Suprapubic skin (tissue), 4 donors: ENCODE measurements at regions not wholly inside any gene's neighbourhood (a gene's known extent, or its start where the extent isn't known, plus 50 kb on each side); places are given as distances from the start of the nearest gene placed in this dataset.

Experiments used
- DNase-seq, 2 donors: peaks; one replicate each; pipeline ENCODE4 v3.0.0-alpha.2; 2019; ENCODE audit warnings: low spot score in 2 of 2
- H3K27ac ChIP-seq: fragments of 200-600 bp; sonication (generic); one replicate; pipeline ENCODE4 v1.5.1; 2019
- H3K27me3 ChIP-seq: fragments of 200-600 bp; sonication (generic); one replicate; pipeline ENCODE4 v1.5.1; 2019
- H3K36me3 ChIP-seq: fragments of 200-600 bp; sonication (generic); one replicate; pipeline ENCODE4 v1.5.1; 2019
- H3K4me1 ChIP-seq: fragments of 200-600 bp; sonication (generic); one replicate; pipeline ENCODE4 v1.5.1; 2019
- H3K4me3 ChIP-seq: fragments of 200-600 bp; sonication (generic); one replicate; pipeline ENCODE4 v1.5.1; 2019; ENCODE audit warnings: mild to moderate bottlenecking
- H3K9me3 ChIP-seq: fragments of 200-600 bp; sonication (generic); one replicate; pipeline ENCODE4 v1.5.1; 2019
- EP300 ChIP-seq: sonication (generic); formaldehyde crosslinking; IDR thresholded peaks from one replicate; pipeline ENCODE4 v1.6.1; 2017; ENCODE audit warnings: antibody characterized with exemption
- POLR2A ChIP-seq, 2 donors: fragments of 450-650 bp; IDR thresholded peaks; one replicate each; pipeline ENCODE4 v1.6.1; 2017; ENCODE audit warnings: antibody characterized with exemption in 2 of 2, mild to moderate bottlenecking in 2 of 2, moderate library complexity in 2 of 2
- POLR2AphosphoS5 ChIP-seq, 3 donors: sonication (generic); formaldehyde crosslinking; IDR thresholded peaks; one replicate each; pipeline ENCODE4 v1.6.1; 2017; ENCODE audit warnings: antibody characterized with exemption in 3 of 3
- WGBS: methylation state at CpG from one replicate; pipeline ENCODE4 v1.1.5; 2018; 5-methylcytosine and 5-hydroxymethylcytosine counted together
- TF ChIP-seq, protein P1 (sequence below), 2 donors: fragments of 200-600 bp in 1 of 2; fragments of 450-650 bp in 1 of 2; sonication (generic) in 1 of 2; IDR thresholded peaks; one replicate each; pipeline ENCODE4 v1.5.1; 2016 to 2019; ENCODE audit warnings: antibody characterized with exemption in 2 of 2, mild to moderate bottlenecking in 1 of 2, moderate library complexity in 1 of 2

GRCh38 chr4:41381384-41381783 lies 124.7 kb downstream of the UCHL1 start:
- no peak for TF ChIP-seq POLR2A (IDR thresholded peaks at IDR 0.05)
- no peak for TF ChIP-seq EP300
- no peak for TF ChIP-seq POLR2AphosphoS5 (IDR thresholded peaks at IDR 0.05)
- TF ChIP-seq, protein P1, sequence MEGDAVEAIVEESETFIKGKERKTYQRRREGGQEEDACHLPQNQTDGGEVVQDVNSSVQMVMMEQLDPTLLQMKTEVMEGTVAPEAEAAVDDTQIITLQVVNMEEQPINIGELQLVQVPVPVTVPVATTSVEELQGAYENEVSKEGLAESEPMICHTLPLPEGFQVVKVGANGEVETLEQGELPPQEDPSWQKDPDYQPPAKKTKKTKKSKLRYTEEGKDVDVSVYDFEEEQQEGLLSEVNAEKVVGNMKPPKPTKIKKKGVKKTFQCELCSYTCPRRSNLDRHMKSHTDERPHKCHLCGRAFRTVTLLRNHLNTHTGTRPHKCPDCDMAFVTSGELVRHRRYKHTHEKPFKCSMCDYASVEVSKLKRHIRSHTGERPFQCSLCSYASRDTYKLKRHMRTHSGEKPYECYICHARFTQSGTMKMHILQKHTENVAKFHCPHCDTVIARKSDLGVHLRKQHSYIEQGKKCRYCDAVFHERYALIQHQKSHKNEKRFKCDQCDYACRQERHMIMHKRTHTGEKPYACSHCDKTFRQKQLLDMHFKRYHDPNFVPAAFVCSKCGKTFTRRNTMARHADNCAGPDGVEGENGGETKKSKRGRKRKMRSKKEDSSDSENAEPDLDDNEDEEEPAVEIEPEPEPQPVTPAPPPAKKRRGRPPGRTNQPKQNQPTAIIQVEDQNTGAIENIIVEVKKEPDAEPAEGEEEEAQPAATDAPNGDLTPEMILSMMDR (IDR thresholded peaks at IDR 0.05): no peak
- no peaks in the 10 kb centered on the region for H3K9me3 ChIP-seq
- peaks cover 13% of the 10 kb centered on the region for H3K4me1 ChIP-seq
- no peak overlapping the region for H3K27ac ChIP-seq
- H3K36me3 ChIP-seq: no peaks in the 10 kb centered on the region
- H3K4me3 ChIP-seq: no peak overlapping the region
- DNase-seq: no peak
- WGBS: 8% methylated on average over 2 of the region's 3 CpGs
- no peaks in the 10 kb centered on the region for H3K27me3 ChIP-seq

DNA sequence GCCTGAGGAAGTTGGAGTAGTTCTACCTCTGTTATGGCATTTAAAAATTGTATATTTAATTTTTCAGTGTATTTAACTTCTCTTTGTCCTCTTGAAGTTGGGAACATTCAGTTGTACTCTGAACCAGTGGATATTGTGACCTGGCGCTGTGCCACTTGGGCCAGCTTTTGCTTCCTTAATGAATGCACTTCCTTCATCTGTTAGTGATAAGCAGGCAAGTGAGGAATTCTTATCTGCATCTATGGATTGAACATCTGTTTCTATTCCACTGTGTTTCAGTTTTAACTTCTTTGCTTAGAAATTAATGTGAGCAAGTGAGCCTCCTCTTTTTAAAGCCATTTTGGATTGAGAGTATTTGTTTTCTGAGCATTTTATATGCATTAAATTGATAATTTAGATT lies 128.3 kb downstream of the UCHL1 start:
- no peaks in the 10 kb centered on the region for H3K9me3 ChIP-seq
- no peaks in the 10 kb centered on the region for H3K27me3 ChIP-seq
- H3K36me3 ChIP-seq: no peaks in the 10 kb centered on the region
- 37% methylated on average over 1 of the region's 1 CpG for WGBS
- TF ChIP-seq, protein P1 (IDR thresholded peaks at IDR 0.05): no peak
- TF ChIP-seq EP300 (no peak), POLR2A (IDR thresholded peaks at IDR 0.05) (no peak), POLR2AphosphoS5 (IDR thresholded peaks at IDR 0.05) (no peak)
- DNase-seq: peak in 1 of 2 donors; percentile 81
- no peak overlapping the region for H3K4me3 ChIP-seq
- peaks cover 13% of the 10 kb centered on the region for H3K4me1 ChIP-seq
- H3K27ac ChIP-seq: no peak overlapping the region

DNA sequence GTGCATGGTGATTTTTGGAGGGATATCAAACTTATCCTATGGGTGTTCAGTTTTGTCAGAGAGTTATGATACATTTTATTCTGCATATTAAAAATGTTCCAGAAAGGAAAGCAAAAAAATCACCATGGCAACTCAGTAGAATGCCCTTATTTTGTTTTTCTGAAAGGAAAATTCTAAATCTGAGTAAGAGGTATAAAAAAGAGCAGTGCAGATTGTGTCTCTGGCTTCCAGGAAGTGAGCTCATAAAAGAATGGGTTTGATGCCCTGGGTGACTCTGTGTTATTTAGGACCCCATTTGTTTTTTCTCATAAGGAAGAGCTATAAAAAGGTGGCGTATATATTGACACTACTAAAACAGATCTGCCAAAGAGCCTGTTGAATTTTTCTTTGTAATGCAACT lies 128.8 kb downstream of the UCHL1 start:
- no peak overlapping the region for H3K4me3 ChIP-seq
- 92% methylated on average over 1 of the region's 1 CpG for WGBS
- TF ChIP-seq POLR2AphosphoS5 (IDR thresholded peaks at IDR 0.05): no peak
- TF ChIP-seq POLR2A (IDR thresholded peaks at IDR 0.05): no peak
- TF ChIP-seq, protein P1 (IDR thresholded peaks at IDR 0.05): no peak
- TF ChIP-seq EP300: no peak
- no peaks in the 10 kb centered on the region for H3K27me3 ChIP-seq
- H3K4me1 ChIP-seq: peaks cover 9% of the 10 kb centered on the region
- no peaks in the 10 kb centered on the region for H3K36me3 ChIP-seq
- no peak for DNase-seq
- no peak overlapping the region for H3K27ac ChIP-seq
- no peaks in the 10 kb centered on the region for H3K9me3 ChIP-seq

GRCh38 chr4:41388080-41388479 lies 131.4 kb downstream of the UCHL1 start:
- Histone ChIP-seq H3K4me3 (no peak overlapping the region), H3K36me3 (no peaks in the 10 kb centered on the region), H3K27me3 (no peaks in the 10 kb centered on the region), H3K9me3 (no peaks in the 10 kb centered on the region), H3K27ac (no peak overlapping the region), H3K4me1 (peaks cover 5% of the 10 kb centered on the region)
- TF ChIP-seq POLR2AphosphoS5 (IDR thresholded peaks at IDR 0.05) (no peak), EP300 (no peak), POLR2A (IDR thresholded peaks at IDR 0.05) (no peak)
- TF ChIP-seq, protein P1 (IDR thresholded peaks at IDR 0.05): no peak
- 96% methylated on average over 2 of the region's 2 CpGs for WGBS
- DNase-seq: no peak

- H3K27me3 ChIP-seq: no peaks in the 10 kb centered on the region
- TF ChIP-seq, protein P1 (IDR thresholded peaks at IDR 0.05): no peak
- TF ChIP-seq POLR2A (IDR thresholded peaks at IDR 0.05) (no peak), EP300 (no peak), POLR2AphosphoS5 (IDR thresholded peaks at IDR 0.05) (no peak)
- WGBS: 85% methylated on average over 3 of the region's 3 CpGs
- no peak for DNase-seq
- no peaks in the 10 kb centered on the region for H3K9me3 ChIP-seq
- no peaks in the 10 kb centered on the region for H3K36me3 ChIP-seq
- peaks cover 5% of the 10 kb centered on the region for H3K4me1 ChIP-seq
- H3K27ac ChIP-seq: no peak overlapping the region
- no peak overlapping the region for H3K4me3 ChIP-seq
Observed at GRCh38 chr4:41389356-41389755, 132.6 kb downstream of the UCHL1 start.
